GM12875 (cell line): ENCODE measurements at regions not wholly inside any gene's neighbourhood (a gene's known extent, or its start where the extent isn't known, plus 50 kb on each side); places are given as distances from the start of the nearest gene placed in this dataset.
A peak's percentile ranks its signal among the peaks of the same experiment; 100 is the strongest.

Experiments used
- H3K4me3 ChIP-seq: one replicate; pipeline ENCODE4 v1.5.1; 2011; ENCODE audit warnings: low read depth, low read length, control low read depth
- TF ChIP-seq, protein P1 (sequence below): IDR thresholded peaks from 2 replicates; pipeline ENCODE4 v1.5.1; 2011; ENCODE audit warnings: low read depth, mild to moderate bottlenecking, control low read depth, inconsistent platforms, low read length, moderate library complexity, borderline replicate concordance; ENCODE audit not compliant: insufficient read depth

DNA sequence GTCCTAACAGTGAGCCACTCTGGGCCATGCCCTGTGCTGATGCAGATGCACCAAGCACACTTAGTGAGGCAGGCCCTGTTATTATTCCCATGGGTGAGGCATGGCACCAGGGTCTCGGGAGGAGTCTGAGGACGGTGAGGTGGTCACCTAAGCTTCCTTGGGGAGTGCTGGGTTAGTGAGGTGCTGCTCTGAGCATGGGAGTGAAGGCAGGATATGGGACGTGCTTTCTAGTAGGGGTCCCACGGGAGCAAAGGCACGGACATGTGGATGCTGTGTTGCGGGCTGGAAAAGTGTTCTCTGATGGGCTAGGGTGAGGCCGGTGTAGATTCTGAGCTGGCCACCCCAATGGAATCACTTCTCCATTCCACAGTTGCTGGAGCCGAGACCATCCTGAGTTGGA lies 77.5 kb upstream of the CSF3R start:
- H3K4me3 ChIP-seq, result no peak overlapping the region
- TF ChIP-seq, protein P1, sequence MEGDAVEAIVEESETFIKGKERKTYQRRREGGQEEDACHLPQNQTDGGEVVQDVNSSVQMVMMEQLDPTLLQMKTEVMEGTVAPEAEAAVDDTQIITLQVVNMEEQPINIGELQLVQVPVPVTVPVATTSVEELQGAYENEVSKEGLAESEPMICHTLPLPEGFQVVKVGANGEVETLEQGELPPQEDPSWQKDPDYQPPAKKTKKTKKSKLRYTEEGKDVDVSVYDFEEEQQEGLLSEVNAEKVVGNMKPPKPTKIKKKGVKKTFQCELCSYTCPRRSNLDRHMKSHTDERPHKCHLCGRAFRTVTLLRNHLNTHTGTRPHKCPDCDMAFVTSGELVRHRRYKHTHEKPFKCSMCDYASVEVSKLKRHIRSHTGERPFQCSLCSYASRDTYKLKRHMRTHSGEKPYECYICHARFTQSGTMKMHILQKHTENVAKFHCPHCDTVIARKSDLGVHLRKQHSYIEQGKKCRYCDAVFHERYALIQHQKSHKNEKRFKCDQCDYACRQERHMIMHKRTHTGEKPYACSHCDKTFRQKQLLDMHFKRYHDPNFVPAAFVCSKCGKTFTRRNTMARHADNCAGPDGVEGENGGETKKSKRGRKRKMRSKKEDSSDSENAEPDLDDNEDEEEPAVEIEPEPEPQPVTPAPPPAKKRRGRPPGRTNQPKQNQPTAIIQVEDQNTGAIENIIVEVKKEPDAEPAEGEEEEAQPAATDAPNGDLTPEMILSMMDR, result no peak

DNA sequence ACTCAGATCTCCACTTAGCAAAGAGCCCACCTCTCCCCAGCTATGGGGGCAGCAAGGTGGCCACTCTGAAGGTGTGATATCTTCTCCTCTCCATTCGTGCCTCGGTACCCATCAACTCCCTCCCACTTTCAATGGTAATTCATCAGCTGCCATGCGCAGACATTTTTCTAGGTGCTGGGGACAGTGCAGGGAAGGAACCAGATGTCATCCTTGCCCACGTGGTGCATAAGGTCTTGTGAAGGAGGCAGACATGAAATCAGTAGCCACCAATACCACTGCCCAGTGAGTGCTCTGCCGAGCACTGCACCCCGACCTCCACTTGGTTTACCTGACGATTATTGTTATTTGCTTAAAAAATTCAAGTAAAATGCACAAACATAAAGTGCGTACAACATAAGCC lies 76.3 kb upstream of the CSF3R start:
- H3K4me3 ChIP-seq, result no peak overlapping the region
- TF ChIP-seq, protein P1, result no peak

DNA sequence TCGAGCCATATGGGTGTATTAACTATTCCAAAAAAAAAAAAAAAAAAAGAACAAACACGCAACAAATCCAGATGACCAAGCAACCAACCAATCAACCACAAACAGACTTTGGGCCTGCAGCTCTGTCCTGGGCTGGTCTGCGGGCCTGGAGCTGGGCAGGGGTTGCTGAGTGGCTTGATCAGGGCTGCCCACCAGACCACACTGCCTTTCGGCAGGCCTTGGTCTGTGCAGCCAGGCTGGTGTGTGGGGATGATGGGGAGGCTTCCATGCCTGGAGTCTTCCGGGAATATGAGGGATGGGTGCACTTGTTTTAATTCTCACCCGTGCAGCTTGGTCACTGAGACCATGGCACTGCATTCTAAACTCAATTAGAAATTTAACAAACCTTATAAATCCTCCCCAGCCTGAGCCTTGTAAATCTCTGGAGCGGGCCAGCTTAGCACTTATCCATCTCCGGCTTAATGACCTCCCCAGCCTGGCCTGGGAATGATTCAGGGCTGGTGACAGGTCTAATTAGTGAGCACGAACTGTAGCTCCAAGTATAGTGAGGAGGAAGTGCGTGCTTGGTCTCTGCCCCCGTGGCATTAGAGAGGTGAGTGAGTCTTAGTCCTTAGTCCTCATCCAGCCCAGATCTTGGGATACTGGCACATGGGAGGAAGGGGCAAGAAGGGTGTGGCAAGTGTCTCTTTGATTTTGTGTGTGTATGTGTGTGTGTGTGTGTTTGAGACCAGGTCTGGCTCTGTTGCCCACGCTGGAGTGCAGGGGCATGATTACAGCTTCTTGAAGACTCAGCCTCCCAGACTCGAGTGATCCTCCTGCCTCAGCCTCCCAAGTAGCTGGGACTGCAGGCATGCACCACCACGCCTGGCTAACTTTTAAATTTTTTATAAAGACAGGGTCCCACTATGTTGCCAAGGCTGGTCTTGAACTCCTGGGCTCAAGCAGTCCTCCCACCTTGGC lies 74.6 kb upstream of the CSF3R start:
- no peak overlapping the region for H3K4me3 ChIP-seq
- TF ChIP-seq, protein P1, result no peak

DNA sequence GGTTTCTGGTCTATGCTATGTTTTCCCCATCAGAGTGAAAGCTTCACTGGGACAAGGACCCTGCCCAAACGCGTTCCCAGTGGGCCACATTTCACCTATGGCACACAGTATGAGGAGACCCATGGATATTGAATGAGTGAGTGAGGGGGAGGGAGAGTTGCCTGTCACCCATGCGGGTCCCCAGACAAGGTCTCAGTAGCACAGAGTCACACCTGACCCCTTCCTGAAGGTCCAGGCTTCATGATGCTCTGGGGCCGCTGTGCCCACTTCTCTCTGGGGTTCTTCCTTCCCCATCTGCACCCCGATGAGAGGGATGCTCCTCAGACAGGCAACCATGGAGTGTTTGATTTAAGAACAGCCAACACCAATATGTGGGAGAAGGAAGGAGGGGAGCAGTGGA lies 72.3 kb upstream of the CSF3R start:
- TF ChIP-seq, protein P1, result no peak
- H3K4me3 ChIP-seq, result no peak overlapping the region

DNA sequence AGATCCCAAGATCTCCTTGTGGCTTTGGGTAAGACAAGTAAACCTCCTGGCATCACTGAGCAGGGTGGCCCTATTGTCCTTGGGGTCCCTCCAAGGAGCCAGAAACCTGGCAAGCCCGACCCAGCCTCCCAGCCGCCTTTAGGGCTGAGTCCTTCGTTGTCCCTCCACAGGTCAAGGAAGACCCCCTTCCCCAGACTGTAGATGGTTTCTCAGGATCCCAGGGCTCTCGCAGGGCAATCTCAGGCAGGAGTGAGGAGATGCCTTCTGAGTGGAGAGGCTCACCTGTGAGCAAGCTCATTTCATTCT lies 71.6 kb upstream of the CSF3R start:
- no peak overlapping the region for H3K4me3 ChIP-seq
- TF ChIP-seq, protein P1, result no peak

DNA sequence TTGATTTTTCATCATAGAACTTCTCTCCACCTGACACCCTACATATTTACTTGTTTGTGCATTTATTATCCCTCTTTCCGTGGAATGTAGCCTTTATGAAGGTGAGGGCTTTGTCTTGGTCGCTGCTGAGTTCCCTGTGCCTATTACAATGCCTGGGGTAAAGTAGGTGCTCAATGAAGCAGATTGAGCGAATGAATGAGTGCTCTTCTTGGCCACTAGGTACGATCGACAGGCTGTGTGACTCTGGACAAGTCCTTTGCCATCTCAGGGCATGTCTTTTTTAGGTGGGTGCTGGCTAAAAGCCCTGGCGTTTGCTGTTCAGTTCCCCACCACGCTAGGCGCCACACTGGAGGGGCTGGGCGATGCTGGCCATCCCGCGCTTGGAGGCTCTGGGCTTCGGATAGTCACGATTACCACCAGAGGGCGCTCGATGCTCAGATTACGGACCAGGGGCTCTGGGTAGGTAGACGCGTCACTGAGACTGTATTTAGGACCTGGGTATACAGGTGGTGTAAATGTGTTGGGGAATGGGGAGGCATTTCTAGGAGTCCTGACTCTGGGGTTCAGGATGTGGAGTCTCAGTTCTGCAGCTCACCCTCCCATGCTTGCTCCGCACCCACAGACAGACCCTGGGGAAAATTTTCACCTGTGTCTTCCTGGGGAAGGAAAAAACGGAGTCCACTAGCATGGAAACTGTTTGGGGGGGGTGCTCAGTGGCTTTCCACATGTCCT lies 71.0 kb upstream of the CSF3R start:
- TF ChIP-seq, protein P1, result peak; percentile 76
- no peak overlapping the region for H3K4me3 ChIP-seq
